ENCODE measurements at regions not wholly inside any gene's neighbourhood (a gene's known extent, or its start where the extent isn't known, plus 50 kb on each side); places are given as distances from the start of the nearest gene placed in this dataset.

- Histone ChIP-seq H3K27ac (replicated peaks) (no peak overlapping the region), H3K4me3 (replicated peaks; ENCODE audit: insufficient read depth, low read length) (no peak overlapping the region), H3K27me3 (ENCODE audit: insufficient read depth, poor library complexity, severe bottlenecking) (no peaks in the 10 kb centered on the region)
- no peak for DNase-seq (ENCODE audit: low read depth in 1 of 2, low spot score in 1 of 2)
- TF ChIP-seq REST (IDR thresholded peaks at IDR 0.05; ENCODE audit: insufficient replicate concordance, low read depth) (no peak), CTCF (IDR thresholded peaks at IDR 0.05; ENCODE audit: insufficient read depth, low read length) (no peak), GABPA (IDR thresholded peaks at IDR 0.05; ENCODE audit: low read depth) (no peak), SPI1 (IDR thresholded peaks at IDR 0.05; ENCODE audit: borderline replicate concordance, low read depth) (no peak), POLR2AphosphoS5 (IDR thresholded peaks at IDR 0.05; ENCODE audit: low read depth) (no peak)
Measured at GRCh38 chr2:180495606-180496005, 484.8 kb upstream of the UBE2E3 start.

- no peak overlapping the region for H3K4me3 ChIP-seq (replicated peaks; ENCODE audit: insufficient read depth, low read length)
- no peaks in the 10 kb centered on the region for H3K27me3 ChIP-seq (ENCODE audit: insufficient read depth, poor library complexity, severe bottlenecking)
- TF ChIP-seq GABPA (IDR thresholded peaks at IDR 0.05; ENCODE audit: low read depth) (no peak), REST (IDR thresholded peaks at IDR 0.05; ENCODE audit: insufficient replicate concordance, low read depth) (no peak), POLR2AphosphoS5 (IDR thresholded peaks at IDR 0.05; ENCODE audit: low read depth) (no peak), CTCF (IDR thresholded peaks at IDR 0.05; ENCODE audit: insufficient read depth, low read length) (no peak), SPI1 (IDR thresholded peaks at IDR 0.05; ENCODE audit: borderline replicate concordance, low read depth) (no peak)
- DNase-seq (ENCODE audit: low read depth in 1 of 2, low spot score in 1 of 2), result no peak
- no peak overlapping the region for H3K27ac ChIP-seq (replicated peaks)
Measured at GRCh38 chr2:180494286-180494685, 486.1 kb upstream of the UBE2E3 start.

GRCh38 chr2:180482696-180483095 lies 475.6 kb upstream of the CWC22 start:
- no peak for DNase-seq (ENCODE audit: low read depth in 1 of 2, low spot score in 1 of 2)
- TF ChIP-seq POLR2AphosphoS5 (IDR thresholded peaks at IDR 0.05; ENCODE audit: low read depth) (no peak), SPI1 (IDR thresholded peaks at IDR 0.05; ENCODE audit: borderline replicate concordance, low read depth) (no peak), REST (IDR thresholded peaks at IDR 0.05; ENCODE audit: insufficient replicate concordance, low read depth) (no peak), CTCF (IDR thresholded peaks at IDR 0.05; ENCODE audit: insufficient read depth, low read length) (no peak), GABPA (IDR thresholded peaks at IDR 0.05; ENCODE audit: low read depth) (no peak)
- Histone ChIP-seq H3K4me3 (replicated peaks; ENCODE audit: insufficient read depth, low read length) (no peak overlapping the region), H3K27me3 (ENCODE audit: insufficient read depth, poor library complexity, severe bottlenecking) (no peaks in the 10 kb centered on the region), H3K27ac (replicated peaks) (no peak overlapping the region)
